HEK293 (cell line): ENCODE measurements at regions not wholly inside any gene's neighbourhood (a gene's known extent, or its start where the extent isn't known, plus 50 kb on each side); places are given as distances from the start of the nearest gene placed in this dataset.

ENCODE experiments used
- CTCF ChIA-PET: fragments of 350-600 bp; formaldehyde crosslinking; extraction: SDS; loops from one replicate; lab custom pipeline; 2021; ENCODE audit warnings: antibody characterized with exemption; lab: Yijun Ruan, JAX
- POLR2A ChIA-PET: fragments of 300-600 bp; formaldehyde crosslinking; extraction: SDS; loops from one replicate; lab custom pipeline; 2020; ENCODE audit warnings: antibody characterized with exemption, inconsistent platforms; lab: Yijun Ruan, JAX
- H3K27ac ChIP-seq: fragments of 200-500 bp; sonication (Bioruptor generic); 2 replicates; pipeline ENCODE4 v1.5.1; 2014; ENCODE audit warnings: low read depth, low read length, control low read depth, inconsistent platforms; ENCODE audit errors: extremely low read depth
- H3K36me3 ChIP-seq, 2 experiments: fragments of 200-500 bp in 1 of 2; sonication (Bioruptor generic) in 1 of 2; 1 replicate in 1 of 2; 2 replicates in 1 of 2; pipeline ENCODE4 v1.5.1; 2014 to 2017; ENCODE audit warnings: inconsistent platforms in 2 of 2, low read length in 2 of 2; ENCODE audit not compliant: control insufficient read depth in 2 of 2, insufficient read depth in 1 of 2
- H3K4me1 ChIP-seq: fragments of 200-500 bp; sonication (Bioruptor generic); 2 replicates; pipeline ENCODE4 v1.5.1; 2014; ENCODE audit warnings: mild to moderate bottlenecking, low read length, inconsistent platforms; ENCODE audit not compliant: control insufficient read depth, insufficient read depth
- H3K4me3 ChIP-seq: 2 replicates; pipeline ENCODE4 v1.5.1; 2011; ENCODE audit warnings: low read depth, mild to moderate bottlenecking, control low read depth, low read length, moderate library complexity
- H3K9me3 ChIP-seq: fragments of 200-500 bp; sonication (Bioruptor generic); 2 replicates; pipeline ENCODE4 v1.5.1; 2014; ENCODE audit warnings: low read depth, low read length, inconsistent platforms; ENCODE audit not compliant: control insufficient read depth, insufficient read depth
- BCL11A ChIP-seq: fragments of 450-650 bp; formaldehyde crosslinking; IDR thresholded peaks from 2 replicates; pipeline ENCODE4 v1.5.1; 2016; ENCODE audit warnings: low read depth, missing biosample characterization, missing genetic modification characterization
- HOXC10 ChIP-seq: sonication (generic); formaldehyde crosslinking; IDR thresholded peaks from 2 replicates; pipeline ENCODE4 v1.8.1; 2023; ENCODE audit warnings: mild to moderate bottlenecking, missing genetic modification reagents
- KLF1 ChIP-seq: fragments of 450-650 bp; formaldehyde crosslinking; IDR thresholded peaks from 2 replicates; pipeline ENCODE4 v1.5.1; 2016; ENCODE audit warnings: missing biosample characterization, missing genetic modification characterization
- ZNF140 ChIP-seq: fragments of 450-650 bp; formaldehyde crosslinking; IDR thresholded peaks from 2 replicates; pipeline ENCODE4 v1.5.1; 2016; ENCODE audit warnings: missing biosample characterization, missing genetic modification characterization
- ZNF175 ChIP-seq: fragments of 450-650 bp; formaldehyde crosslinking; IDR thresholded peaks from 2 replicates; pipeline ENCODE4 v1.5.1; 2016; ENCODE audit warnings: missing biosample characterization, missing genetic modification characterization
- ZNF2 ChIP-seq: fragments of 450-650 bp; formaldehyde crosslinking; IDR thresholded peaks from 2 replicates; pipeline ENCODE4 v1.5.1; 2016; ENCODE audit warnings: missing biosample characterization, missing genetic modification characterization
- ZNF335 ChIP-seq: fragments of 450-650 bp; formaldehyde crosslinking; conservative IDR thresholded peaks from 2 replicates; pipeline ENCODE4 v1.5.1; 2016; ENCODE audit warnings: missing biosample characterization, missing genetic modification characterization
- ZNF416 ChIP-seq: fragments of 450-650 bp; formaldehyde crosslinking; IDR thresholded peaks from 2 replicates; pipeline ENCODE4 v1.5.1; 2016; ENCODE audit warnings: missing biosample characterization, missing genetic modification characterization
- ZNF571 ChIP-seq: fragments of 450-650 bp; formaldehyde crosslinking; IDR thresholded peaks from 2 replicates; pipeline ENCODE4 v1.5.0; 2017; ENCODE audit warnings: missing biosample characterization, missing genetic modification characterization
- ZNF670 ChIP-seq: fragments of 450-650 bp; formaldehyde crosslinking; IDR thresholded peaks from 2 replicates; pipeline ENCODE4 v1.5.1; 2016; ENCODE audit warnings: missing biosample characterization, missing genetic modification characterization, low read depth
- ZNF777 ChIP-seq: fragments of 450-650 bp; formaldehyde crosslinking; IDR thresholded peaks from 2 replicates; pipeline ENCODE4 v1.5.1; 2017; ENCODE audit warnings: missing biosample characterization, missing genetic modification characterization, borderline replicate concordance
- ZNF785 ChIP-seq: fragments of 450-650 bp; formaldehyde crosslinking; IDR thresholded peaks from 2 replicates; pipeline ENCODE4 v1.5.1; 2016; ENCODE audit warnings: missing biosample characterization, missing genetic modification characterization
- ZNF830 ChIP-seq: fragments of 450-650 bp; IDR thresholded peaks from 2 replicates; pipeline ENCODE4 v1.5.0; 2018; ENCODE audit warnings: missing biosample characterization, missing genetic modification characterization, low read depth, mild to moderate bottlenecking, moderate library complexity
- ZXDB ChIP-seq: fragments of 450-650 bp; formaldehyde crosslinking; IDR thresholded peaks from 2 replicates; pipeline ENCODE4 v1.5.1; 2016; ENCODE audit warnings: missing biosample characterization, missing genetic modification characterization
- TF ChIP-seq, protein P1 (sequence below): fragments of 450-650 bp; formaldehyde crosslinking; IDR thresholded peaks from 2 replicates; pipeline ENCODE4 v1.5.1; 2016; ENCODE audit warnings: missing biosample characterization, missing genetic modification characterization
- TF ChIP-seq, protein P2 (sequence below): fragments of 450-650 bp; formaldehyde crosslinking; IDR thresholded peaks from 2 replicates; pipeline ENCODE4 v1.5.1; 2016; ENCODE audit warnings: missing biosample characterization, missing genetic modification characterization
- TF ChIP-seq, protein P3 (sequence below): fragments of 450-650 bp; formaldehyde crosslinking; IDR thresholded peaks from 2 replicates; pipeline ENCODE4 v1.5.1; 2016; ENCODE audit warnings: missing biosample characterization, missing genetic modification characterization
- TF ChIP-seq, protein P4 (sequence below): fragments of 450-650 bp; formaldehyde crosslinking; IDR thresholded peaks from 2 replicates; pipeline ENCODE4 v1.5.1; 2016; ENCODE audit warnings: missing biosample characterization, missing genetic modification characterization

DNA sequence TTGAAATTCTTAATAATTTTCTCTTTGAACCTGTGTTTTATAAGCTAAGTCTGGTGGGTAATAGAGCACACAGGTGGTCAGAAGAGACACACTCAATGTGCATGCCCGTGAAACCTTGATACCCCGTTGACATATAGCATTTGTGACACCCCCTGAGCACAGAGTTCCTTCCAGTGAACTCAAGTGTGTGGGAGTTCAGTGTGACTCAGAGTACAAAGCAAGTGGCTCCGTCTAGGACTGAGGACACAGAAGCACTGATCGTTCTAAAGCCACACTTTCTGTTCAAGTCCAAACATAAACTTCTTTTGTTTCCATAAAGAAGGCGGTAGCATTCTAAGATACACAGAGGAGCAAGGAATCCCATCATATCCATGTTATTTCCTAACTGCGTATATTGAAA, 523.6 kb downstream of the PID1 start:
- ChIA-PET CTCF (no interaction called here), POLR2A (no interaction called here)
- H3K4me1 ChIP-seq: no peaks in the 10 kb centered on the region
- H3K4me3 ChIP-seq: no peak overlapping the region
- H3K9me3 ChIP-seq: no peaks in the 10 kb centered on the region
- no peak for TF ChIP-seq KLF1 (tag by site-specific recombination)
- TF ChIP-seq ZNF830 (tag by site-specific recombination): no peak
- H3K36me3 ChIP-seq: no peaks in the 10 kb centered on the region
- no peak overlapping the region for H3K27ac ChIP-seq

DNA sequence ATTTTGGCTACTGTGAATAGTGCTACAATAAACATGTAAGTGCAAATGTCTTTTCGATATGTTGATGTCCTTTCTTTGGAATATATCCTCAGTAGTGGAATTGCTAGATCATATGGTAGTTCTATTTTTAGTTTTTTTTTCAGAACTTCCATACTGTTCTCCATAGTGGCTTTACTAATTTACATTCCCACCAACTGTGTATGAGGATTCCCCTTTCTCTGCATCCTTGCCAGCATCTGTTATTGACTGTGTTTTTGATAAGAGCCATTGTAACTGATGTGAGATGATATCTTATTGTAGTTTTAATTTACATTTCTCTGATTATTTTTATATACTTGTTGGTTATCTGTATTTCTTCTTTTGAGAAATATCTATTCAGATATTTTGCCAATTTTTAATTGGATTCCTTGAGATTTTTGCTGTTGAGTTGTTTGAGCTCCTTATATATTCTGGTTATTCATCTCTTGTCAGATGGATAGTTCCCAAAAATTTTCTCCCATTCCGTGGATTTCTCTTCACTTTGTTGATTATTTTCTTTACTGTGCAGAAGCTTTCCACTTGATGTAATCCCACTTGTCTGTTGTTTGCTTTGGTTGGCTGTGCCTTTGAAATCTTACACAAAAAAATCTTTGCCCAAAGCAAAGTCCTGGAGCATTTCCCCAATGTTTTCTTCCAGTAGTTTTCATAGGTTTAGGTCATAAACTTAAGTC, 532.3 kb downstream of the PID1 start:
- Histone ChIP-seq H3K9me3 (no peaks in the 10 kb centered on the region), H3K4me1 (no peaks in the 10 kb centered on the region), H3K36me3 (no peaks in the 10 kb centered on the region), H3K27ac (no peak overlapping the region), H3K4me3 (no peak overlapping the region)
- POLR2A ChIA-PET: no interaction called here
- CTCF ChIA-PET: no interaction called here
- TF ChIP-seq ZNF175: no peak
- TF ChIP-seq ZNF335 (tag by site-specific recombination): no peak
- TF ChIP-seq ZXDB (tag by site-specific recombination): no peak
- TF ChIP-seq, protein P1, sequence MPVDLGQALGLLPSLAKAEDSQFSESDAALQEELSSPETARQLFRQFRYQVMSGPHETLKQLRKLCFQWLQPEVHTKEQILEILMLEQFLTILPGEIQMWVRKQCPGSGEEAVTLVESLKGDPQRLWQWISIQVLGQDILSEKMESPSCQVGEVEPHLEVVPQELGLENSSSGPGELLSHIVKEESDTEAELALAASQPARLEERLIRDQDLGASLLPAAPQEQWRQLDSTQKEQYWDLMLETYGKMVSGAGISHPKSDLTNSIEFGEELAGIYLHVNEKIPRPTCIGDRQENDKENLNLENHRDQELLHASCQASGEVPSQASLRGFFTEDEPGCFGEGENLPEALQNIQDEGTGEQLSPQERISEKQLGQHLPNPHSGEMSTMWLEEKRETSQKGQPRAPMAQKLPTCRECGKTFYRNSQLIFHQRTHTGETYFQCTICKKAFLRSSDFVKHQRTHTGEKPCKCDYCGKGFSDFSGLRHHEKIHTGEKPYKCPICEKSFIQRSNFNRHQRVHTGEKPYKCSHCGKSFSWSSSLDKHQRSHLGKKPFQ (tag by site-specific recombination): no peak
- TF ChIP-seq ZNF571 (tag by site-specific recombination): no peak
- no peak for TF ChIP-seq HOXC10 (CRISPR knock-in tag)
- no peak for TF ChIP-seq ZNF785 (tag by site-specific recombination)
- TF ChIP-seq, protein P2, sequence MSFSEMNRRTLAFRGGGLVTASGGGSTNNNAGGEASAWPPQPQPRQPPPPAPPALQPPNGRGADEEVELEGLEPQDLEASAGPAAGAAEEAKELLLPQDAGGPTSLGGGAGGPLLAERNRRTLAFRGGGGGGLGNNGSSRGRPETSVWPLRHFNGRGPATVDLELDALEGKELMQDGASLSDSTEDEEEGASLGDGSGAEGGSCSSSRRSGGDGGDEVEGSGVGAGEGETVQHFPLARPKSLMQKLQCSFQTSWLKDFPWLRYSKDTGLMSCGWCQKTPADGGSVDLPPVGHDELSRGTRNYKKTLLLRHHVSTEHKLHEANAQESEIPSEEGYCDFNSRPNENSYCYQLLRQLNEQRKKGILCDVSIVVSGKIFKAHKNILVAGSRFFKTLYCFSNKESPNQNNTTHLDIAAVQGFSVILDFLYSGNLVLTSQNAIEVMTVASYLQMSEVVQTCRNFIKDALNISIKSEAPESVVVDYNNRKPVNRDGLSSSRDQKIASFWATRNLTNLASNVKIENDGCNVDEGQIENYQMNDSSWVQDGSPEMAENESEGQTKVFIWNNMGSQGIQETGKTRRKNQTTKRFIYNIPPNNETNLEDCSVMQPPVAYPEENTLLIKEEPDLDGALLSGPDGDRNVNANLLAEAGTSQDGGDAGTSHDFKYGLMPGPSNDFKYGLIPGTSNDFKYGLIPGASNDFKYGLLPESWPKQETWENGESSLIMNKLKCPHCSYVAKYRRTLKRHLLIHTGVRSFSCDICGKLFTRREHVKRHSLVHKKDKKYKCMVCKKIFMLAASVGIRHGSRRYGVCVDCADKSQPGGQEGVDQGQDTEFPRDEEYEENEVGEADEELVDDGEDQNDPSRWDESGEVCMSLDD: no peak
- no peak for TF ChIP-seq ZNF777 (tag by site-specific recombination)
- no peak for TF ChIP-seq ZNF416 (tag by site-specific recombination)
- TF ChIP-seq, protein P3, sequence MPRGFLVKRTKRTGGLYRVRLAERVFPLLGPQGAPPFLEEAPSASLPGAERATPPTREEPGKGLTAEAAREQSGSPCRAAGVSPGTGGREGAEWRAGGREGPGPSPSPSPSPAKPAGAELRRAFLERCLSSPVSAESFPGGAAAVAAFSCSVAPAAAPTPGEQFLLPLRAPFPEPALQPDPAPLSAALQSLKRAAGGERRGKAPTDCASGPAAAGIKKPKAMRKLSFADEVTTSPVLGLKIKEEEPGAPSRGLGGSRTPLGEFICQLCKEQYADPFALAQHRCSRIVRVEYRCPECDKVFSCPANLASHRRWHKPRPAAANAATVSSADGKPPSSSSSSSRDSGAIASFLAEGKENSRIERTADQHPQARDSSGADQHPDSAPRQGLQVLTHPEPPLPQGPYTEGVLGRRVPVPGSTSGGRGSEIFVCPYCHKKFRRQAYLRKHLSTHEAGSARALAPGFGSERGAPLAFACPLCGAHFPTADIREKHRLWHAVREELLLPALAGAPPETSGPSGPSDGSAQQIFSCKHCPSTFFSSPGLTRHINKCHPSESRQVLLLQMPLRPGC (tag by site-specific recombination): no peak
- TF ChIP-seq ZNF140 (tag by site-specific recombination): no peak
- no peak for TF ChIP-seq ZNF2 (tag by site-specific recombination)
- no peak for TF ChIP-seq BCL11A (tag by site-specific recombination)
- TF ChIP-seq, protein P4, sequence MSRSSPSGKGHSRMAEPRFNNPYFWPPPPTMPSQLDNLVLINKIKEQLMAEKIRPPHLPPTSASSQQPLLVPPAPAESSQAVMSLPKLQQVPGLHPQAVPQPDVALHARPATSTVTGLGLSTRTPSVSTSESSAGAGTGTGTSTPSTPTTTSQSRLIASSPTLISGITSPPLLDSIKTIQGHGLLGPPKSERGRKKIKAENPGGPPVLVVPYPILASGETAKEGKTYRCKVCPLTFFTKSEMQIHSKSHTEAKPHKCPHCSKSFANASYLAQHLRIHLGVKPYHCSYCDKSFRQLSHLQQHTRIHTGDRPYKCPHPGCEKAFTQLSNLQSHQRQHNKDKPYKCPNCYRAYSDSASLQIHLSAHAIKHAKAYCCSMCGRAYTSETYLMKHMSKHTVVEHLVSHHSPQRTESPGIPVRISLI (tag by site-specific recombination): no peak
- no peak for TF ChIP-seq ZNF670 (tag by site-specific recombination)
